ENCODE measurements at regions not wholly inside any gene's neighbourhood (a gene's known extent, or its start where the extent isn't known, plus 50 kb on each side); places are given as distances from the start of the nearest gene placed in this dataset.

DNA sequence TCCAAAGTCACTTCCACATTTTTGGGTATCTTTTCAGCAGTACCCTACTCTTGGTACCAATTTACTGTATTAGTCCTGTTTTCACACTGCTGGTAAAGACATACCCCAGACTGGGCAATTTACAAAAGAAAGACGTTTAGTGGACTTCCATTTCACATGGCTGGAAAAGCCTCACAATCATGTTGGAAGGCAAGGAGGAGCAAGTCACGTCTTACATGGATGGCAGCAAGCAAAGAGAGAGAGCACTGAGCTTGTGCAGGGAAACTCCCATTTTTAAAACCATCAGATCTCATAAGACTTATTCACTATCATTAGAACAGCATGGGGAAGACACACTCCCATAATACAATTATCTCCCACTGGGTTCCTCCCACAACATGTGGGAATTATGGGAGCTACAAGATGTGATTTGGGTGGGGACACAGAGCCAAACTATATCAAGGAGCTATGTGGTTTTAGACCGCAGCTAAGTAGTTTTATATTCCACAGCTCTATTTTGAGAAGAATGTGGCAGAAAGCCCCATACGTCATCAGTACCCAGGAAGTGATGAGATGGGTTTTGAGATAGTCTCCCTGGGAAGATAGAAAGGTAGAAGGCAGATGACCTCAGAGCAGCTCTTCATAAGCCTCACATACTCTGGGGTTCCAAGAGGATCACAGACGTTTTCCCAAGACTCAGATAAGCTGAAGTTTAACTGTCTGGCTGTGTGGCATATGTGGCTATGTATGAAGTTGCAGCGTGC lies 96.3 kb downstream of the APIP start (continued):
- TF ChIP-seq, protein P1, sequence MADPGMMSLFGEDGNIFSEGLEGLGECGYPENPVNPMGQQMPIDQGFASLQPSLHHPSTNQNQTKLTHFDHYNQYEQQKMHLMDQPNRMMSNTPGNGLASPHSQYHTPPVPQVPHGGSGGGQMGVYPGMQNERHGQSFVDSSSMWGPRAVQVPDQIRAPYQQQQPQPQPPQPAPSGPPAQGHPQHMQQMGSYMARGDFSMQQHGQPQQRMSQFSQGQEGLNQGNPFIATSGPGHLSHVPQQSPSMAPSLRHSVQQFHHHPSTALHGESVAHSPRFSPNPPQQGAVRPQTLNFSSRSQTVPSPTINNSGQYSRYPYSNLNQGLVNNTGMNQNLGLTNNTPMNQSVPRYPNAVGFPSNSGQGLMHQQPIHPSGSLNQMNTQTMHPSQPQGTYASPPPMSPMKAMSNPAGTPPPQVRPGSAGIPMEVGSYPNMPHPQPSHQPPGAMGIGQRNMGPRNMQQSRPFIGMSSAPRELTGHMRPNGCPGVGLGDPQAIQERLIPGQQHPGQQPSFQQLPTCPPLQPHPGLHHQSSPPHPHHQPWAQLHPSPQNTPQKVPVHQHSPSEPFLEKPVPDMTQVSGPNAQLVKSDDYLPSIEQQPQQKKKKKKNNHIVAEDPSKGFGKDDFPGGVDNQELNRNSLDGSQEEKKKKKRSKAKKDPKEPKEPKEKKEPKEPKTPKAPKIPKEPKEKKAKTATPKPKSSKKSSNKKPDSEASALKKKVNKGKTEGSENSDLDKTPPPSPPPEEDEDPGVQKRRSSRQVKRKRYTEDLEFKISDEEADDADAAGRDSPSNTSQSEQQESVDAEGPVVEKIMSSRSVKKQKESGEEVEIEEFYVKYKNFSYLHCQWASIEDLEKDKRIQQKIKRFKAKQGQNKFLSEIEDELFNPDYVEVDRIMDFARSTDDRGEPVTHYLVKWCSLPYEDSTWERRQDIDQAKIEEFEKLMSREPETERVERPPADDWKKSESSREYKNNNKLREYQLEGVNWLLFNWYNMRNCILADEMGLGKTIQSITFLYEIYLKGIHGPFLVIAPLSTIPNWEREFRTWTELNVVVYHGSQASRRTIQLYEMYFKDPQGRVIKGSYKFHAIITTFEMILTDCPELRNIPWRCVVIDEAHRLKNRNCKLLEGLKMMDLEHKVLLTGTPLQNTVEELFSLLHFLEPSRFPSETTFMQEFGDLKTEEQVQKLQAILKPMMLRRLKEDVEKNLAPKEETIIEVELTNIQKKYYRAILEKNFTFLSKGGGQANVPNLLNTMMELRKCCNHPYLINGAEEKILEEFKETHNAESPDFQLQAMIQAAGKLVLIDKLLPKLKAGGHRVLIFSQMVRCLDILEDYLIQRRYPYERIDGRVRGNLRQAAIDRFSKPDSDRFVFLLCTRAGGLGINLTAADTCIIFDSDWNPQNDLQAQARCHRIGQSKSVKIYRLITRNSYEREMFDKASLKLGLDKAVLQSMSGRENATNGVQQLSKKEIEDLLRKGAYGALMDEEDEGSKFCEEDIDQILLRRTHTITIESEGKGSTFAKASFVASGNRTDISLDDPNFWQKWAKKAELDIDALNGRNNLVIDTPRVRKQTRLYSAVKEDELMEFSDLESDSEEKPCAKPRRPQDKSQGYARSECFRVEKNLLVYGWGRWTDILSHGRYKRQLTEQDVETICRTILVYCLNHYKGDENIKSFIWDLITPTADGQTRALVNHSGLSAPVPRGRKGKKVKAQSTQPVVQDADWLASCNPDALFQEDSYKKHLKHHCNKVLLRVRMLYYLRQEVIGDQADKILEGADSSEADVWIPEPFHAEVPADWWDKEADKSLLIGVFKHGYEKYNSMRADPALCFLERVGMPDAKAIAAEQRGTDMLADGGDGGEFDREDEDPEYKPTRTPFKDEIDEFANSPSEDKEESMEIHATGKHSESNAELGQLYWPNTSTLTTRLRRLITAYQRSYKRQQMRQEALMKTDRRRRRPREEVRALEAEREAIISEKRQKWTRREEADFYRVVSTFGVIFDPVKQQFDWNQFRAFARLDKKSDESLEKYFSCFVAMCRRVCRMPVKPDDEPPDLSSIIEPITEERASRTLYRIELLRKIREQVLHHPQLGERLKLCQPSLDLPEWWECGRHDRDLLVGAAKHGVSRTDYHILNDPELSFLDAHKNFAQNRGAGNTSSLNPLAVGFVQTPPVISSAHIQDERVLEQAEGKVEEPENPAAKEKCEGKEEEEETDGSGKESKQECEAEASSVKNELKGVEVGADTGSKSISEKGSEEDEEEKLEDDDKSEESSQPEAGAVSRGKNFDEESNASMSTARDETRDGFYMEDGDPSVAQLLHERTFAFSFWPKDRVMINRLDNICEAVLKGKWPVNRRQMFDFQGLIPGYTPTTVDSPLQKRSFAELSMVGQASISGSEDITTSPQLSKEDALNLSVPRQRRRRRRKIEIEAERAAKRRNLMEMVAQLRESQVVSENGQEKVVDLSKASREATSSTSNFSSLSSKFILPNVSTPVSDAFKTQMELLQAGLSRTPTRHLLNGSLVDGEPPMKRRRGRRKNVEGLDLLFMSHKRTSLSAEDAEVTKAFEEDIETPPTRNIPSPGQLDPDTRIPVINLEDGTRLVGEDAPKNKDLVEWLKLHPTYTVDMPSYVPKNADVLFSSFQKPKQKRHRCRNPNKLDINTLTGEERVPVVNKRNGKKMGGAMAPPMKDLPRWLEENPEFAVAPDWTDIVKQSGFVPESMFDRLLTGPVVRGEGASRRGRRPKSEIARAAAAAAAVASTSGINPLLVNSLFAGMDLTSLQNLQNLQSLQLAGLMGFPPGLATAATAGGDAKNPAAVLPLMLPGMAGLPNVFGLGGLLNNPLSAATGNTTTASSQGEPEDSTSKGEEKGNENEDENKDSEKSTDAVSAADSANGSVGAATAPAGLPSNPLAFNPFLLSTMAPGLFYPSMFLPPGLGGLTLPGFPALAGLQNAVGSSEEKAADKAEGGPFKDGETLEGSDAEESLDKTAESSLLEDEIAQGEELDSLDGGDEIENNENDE (IDR thresholded peaks at IDR 0.05; ENCODE audit: insufficient replicate concordance, low read length), result no peak
- no peak for TF ChIP-seq HDAC2 (IDR thresholded peaks at IDR 0.05; ENCODE audit: borderline replicate concordance in 1 of 2, low read depth in 2 of 2, low read length in 2 of 2)
- no peak for TF ChIP-seq TBP (IDR thresholded peaks at IDR 0.05; ENCODE audit: low read depth, low read length)
- TF ChIP-seq POLR2AphosphoS5 (IDR thresholded peaks at IDR 0.05; ENCODE audit: low read depth, low read length), result no peak
- TF ChIP-seq CHD2 (IDR thresholded peaks at IDR 0.05; ENCODE audit: low read length), result no peak
- TF ChIP-seq SP1 (IDR thresholded peaks at IDR 0.05; ENCODE audit: low read depth, low read length), result no peak
- TF ChIP-seq CHD1 (IDR thresholded peaks at IDR 0.05; ENCODE audit: low read depth, low read length), result no peak
- no peak for TF ChIP-seq YY1 (IDR thresholded peaks at IDR 0.05; ENCODE audit: low read depth, low read length)
- no peak for TF ChIP-seq HDAC6 (IDR thresholded peaks at IDR 0.05; ENCODE audit: low read depth, low read length)
- no peak for TF ChIP-seq CBX8 (IDR thresholded peaks at IDR 0.05; ENCODE audit: borderline replicate concordance, low read depth, low read length)
- TF ChIP-seq EZH2 (IDR thresholded peaks at IDR 0.05; ENCODE audit: low read depth, low read length, severe bottlenecking), result no peak
- TF ChIP-seq SRF (IDR thresholded peaks at IDR 0.05; ENCODE audit: low read depth, low read length), result no peak

All from H1 (cell line).